Right cardiac atrium (tissue), 5 donors: ENCODE measurements at regions not wholly inside any gene's neighbourhood (a gene's known extent, or its start where the extent isn't known, plus 50 kb on each side); places are given as distances from the start of the nearest gene placed in this dataset.

ENCODE experiments used
- ATAC-seq, 2 donors: fragments of 200-7000 bp; cut with Tn5 transposase; one replicate each; pipeline versions ENCODE4 v1.8.0 to v1.9.1; 2020; ENCODE audit warnings: moderate library complexity in 2 of 2, mild to moderate bottlenecking in 1 of 2
- DNase-seq, 3 donors: peaks; one replicate each; pipeline ENCODE4 v3.0.0-alpha.2; 2020
- H3K27ac ChIP-seq: one replicate; pipeline ENCODE4 v1.5.1; 2013; ENCODE audit warnings: mild to moderate bottlenecking, low read length, control low read depth, moderate library complexity
- H3K27me3 ChIP-seq: one replicate; pipeline ENCODE4 v1.6.1; 2013; ENCODE audit not compliant: control insufficient read depth, insufficient read depth
- H3K4me1 ChIP-seq: one replicate; pipeline ENCODE4 v1.6.1; 2013; ENCODE audit warnings: low read length; ENCODE audit not compliant: control insufficient read depth, insufficient read depth
- H3K4me3 ChIP-seq: one replicate; pipeline ENCODE4 v1.5.1; 2013; ENCODE audit warnings: low read length, control low read depth
- H3K9me3 ChIP-seq: one replicate; pipeline ENCODE4 v1.6.1; 2013; ENCODE audit warnings: low read length; ENCODE audit not compliant: control insufficient read depth
- WGBS: extraction: QIAGEN DNeasy Blood & Tissue Kit; methylation state at CpG from one replicate; pipeline ENCODE4 v1.1.7; 2013; 5-methylcytosine and 5-hydroxymethylcytosine counted together
- intact Hi-C, 4 donors: fragments of 100-400 bp; cut with DNase I; formaldehyde crosslinking; loops; one replicate each; pipeline versions ENCODE4 v1.11.0 to v1.14.0; 2022 to 2023
- donor health status: healthy with polysubstance abuse.
- donor health status: DM: no; HTN: yes; CAD: no.
- donor health status: DM: no; HTN: no; CAD: no.
- donor health status: DM: no; HTN: yes; CAD: no; lungs with severe emphysema.
- donor health status: DM: yes; HTN: yes; CAD: no.

- WGBS: 83% methylated on average over 9 of the region's 9 CpGs
- H3K9me3 ChIP-seq: no peaks in the 10 kb centered on the region
- ATAC-seq: no peak
- H3K27me3 ChIP-seq: no peaks in the 10 kb centered on the region
- intact Hi-C loops: loop anchor here (5.0 to 10.0 kb wide), 3 partner anchors 273 to 308 kb away; no protein-coding TSS in a partner anchor
- DNase-seq: peak in 2 of 3 donors; percentile 15 to 19
- no peaks in the 10 kb centered on the region for H3K4me1 ChIP-seq
- H3K4me3 ChIP-seq: no peak overlapping the region
- no peak overlapping the region for H3K27ac ChIP-seq
Measured at GRCh38 chr4:114389070-114389685, 209.4 kb upstream of the UGT8 start.

- Histone ChIP-seq H3K4me1 (no peaks in the 10 kb centered on the region), H3K27ac (no peak overlapping the region), H3K27me3 (no peaks in the 10 kb centered on the region), H3K4me3 (no peak overlapping the region), H3K9me3 (no peaks in the 10 kb centered on the region)
- intact Hi-C loops: loop anchor here in 2 of 4 donors (5.0 kb wide), 1 partner anchor 264 kb away; no protein-coding TSS in a partner anchor
- 61% methylated on average over 3 of the region's 3 CpGs for WGBS
- DNase-seq (no peak), ATAC-seq (no peak)
Measured at GRCh38 chr4:114393295-114394038, 205.1 kb upstream of the UGT8 start.

GRCh38 chr4:114396808-114397207 lies 201.8 kb upstream of the UGT8 start:
- DNase-seq: no peak
- H3K4me1 ChIP-seq: no peaks in the 10 kb centered on the region
- intact Hi-C loops: no loop called here

GRCh38 chr4:114398410-114398809 lies 200.2 kb upstream of the UGT8 start:
- Histone ChIP-seq H3K27me3 (no peaks in the 10 kb centered on the region), H3K4me3 (no peak overlapping the region), H3K27ac (no peak overlapping the region), H3K9me3 (no peaks in the 10 kb centered on the region), H3K4me1 (no peaks in the 10 kb centered on the region)
- intact Hi-C loops: no loop called here
- ATAC-seq (no peak), DNase-seq (no peak)

More at GRCh38 chr4:114396808-114397207, 201.8 kb upstream of the UGT8 start:
- ATAC-seq: no peak
- Histone ChIP-seq H3K27ac (no peak overlapping the region), H3K27me3 (no peaks in the 10 kb centered on the region), H3K9me3 (no peaks in the 10 kb centered on the region), H3K4me3 (no peak overlapping the region)
- 91% methylated on average over 2 of the region's 2 CpGs for WGBS

GRCh38 chr4:114399105-114399504 lies 199.5 kb upstream of the UGT8 start:
- DNase-seq (peak in 1 of 3 donors; percentile 14), ATAC-seq (no peak)
- Histone ChIP-seq H3K27me3 (no peaks in the 10 kb centered on the region), H3K4me1 (no peaks in the 10 kb centered on the region), H3K4me3 (no peak overlapping the region), H3K9me3 (no peaks in the 10 kb centered on the region), H3K27ac (no peak overlapping the region)
- WGBS: 29% methylated on average over 5 of the region's 5 CpGs
- intact Hi-C loops: no loop called here

- ATAC-seq: no peak
- intact Hi-C loops: no loop called here
- Histone ChIP-seq H3K27me3 (no peaks in the 10 kb centered on the region), H3K9me3 (no peaks in the 10 kb centered on the region), H3K4me1 (no peaks in the 10 kb centered on the region), H3K27ac (no peak overlapping the region), H3K4me3 (no peak overlapping the region)
- WGBS: 58% methylated on average over 1 of the region's 1 CpG
- DNase-seq: no peak
Measured at GRCh38 chr4:114400531-114400930, 198.1 kb upstream of the UGT8 start.

GRCh38 chr4:114401483-114401882 lies 197.1 kb upstream of the UGT8 start:
- no peak for DNase-seq
- WGBS: 76% methylated on average over 2 of the region's 2 CpGs
- Histone ChIP-seq H3K27me3 (no peaks in the 10 kb centered on the region), H3K27ac (no peak overlapping the region), H3K4me1 (no peaks in the 10 kb centered on the region), H3K4me3 (no peak overlapping the region), H3K9me3 (no peaks in the 10 kb centered on the region)
- intact Hi-C loops: no loop called here
- no peak for ATAC-seq

GRCh38 chr4:114417214-114417613 lies 181.4 kb upstream of the UGT8 start:
- no peak overlapping the region for H3K27ac ChIP-seq
- 0% methylated on average over 1 of the region's 1 CpG for WGBS
- H3K9me3 ChIP-seq: no peaks in the 10 kb centered on the region
- H3K4me1 ChIP-seq: no peaks in the 10 kb centered on the region
- no peak for DNase-seq
- no peak overlapping the region for H3K4me3 ChIP-seq
- intact Hi-C loops: no loop called here
- H3K27me3 ChIP-seq: no peaks in the 10 kb centered on the region
- ATAC-seq: no peak

GRCh38 chr4:114420069-114420468 lies 178.5 kb upstream of the UGT8 start:
- ATAC-seq (no peak), DNase-seq (no peak)
- intact Hi-C loops: no loop called here
- Histone ChIP-seq H3K27me3 (no peaks in the 10 kb centered on the region), H3K4me3 (no peak overlapping the region), H3K27ac (no peak overlapping the region), H3K9me3 (no peaks in the 10 kb centered on the region), H3K4me1 (no peaks in the 10 kb centered on the region)
- WGBS: 71% methylated on average over 4 of the region's 4 CpGs

- intact Hi-C loops: no loop called here
- 84% methylated on average over 3 of the region's 3 CpGs for WGBS
- no peak for DNase-seq
Measured at GRCh38 chr4:114423582-114423981, 175.0 kb upstream of the UGT8 start.

GRCh38 chr4:114435116-114435515 lies 163.5 kb upstream of the UGT8 start:
- DNase-seq: no peak
- no peak for ATAC-seq
- intact Hi-C loops: no loop called here
- no peaks in the 10 kb centered on the region for H3K4me1 ChIP-seq
- H3K9me3 ChIP-seq: no peaks in the 10 kb centered on the region
- no peak overlapping the region for H3K4me3 ChIP-seq
- no peak overlapping the region for H3K27ac ChIP-seq
- H3K27me3 ChIP-seq: no peaks in the 10 kb centered on the region
- WGBS: 88% methylated on average over 1 of the region's 1 CpG

More at GRCh38 chr4:114423582-114423981, 175.0 kb upstream of the UGT8 start:
- H3K4me1 ChIP-seq: no peaks in the 10 kb centered on the region
- H3K9me3 ChIP-seq: no peaks in the 10 kb centered on the region
- no peak for ATAC-seq
- H3K4me3 ChIP-seq: no peak overlapping the region
- H3K27me3 ChIP-seq: no peaks in the 10 kb centered on the region
- no peak overlapping the region for H3K27ac ChIP-seq
